DOHH2 (cell line): ENCODE measurements at regions not wholly inside any gene's neighbourhood (a gene's known extent, or its start where the extent isn't known, plus 50 kb on each side); places are given as distances from the start of the nearest gene placed in this dataset.

Experiments
- EZH2phosphoT487 ChIP-seq: fragments of 200-600 bp; sonication (generic); IDR thresholded peaks from 2 replicates; pipeline ENCODE4 v1.6.1; 2017; ENCODE audit warnings: borderline replicate concordance, mild to moderate bottlenecking, antibody characterized with exemption, low read length, moderate library complexity, mixed read lengths
- TF ChIP-seq, protein P1 (sequence below): fragments of 200-600 bp; sonication (generic); IDR thresholded peaks from one replicate; pipeline ENCODE4 v1.5.1; 2014; ENCODE audit warnings: antibody characterized with exemption, mild to moderate bottlenecking, low read depth, low read length; ENCODE audit not compliant: poor library complexity, severe bottlenecking

DNA sequence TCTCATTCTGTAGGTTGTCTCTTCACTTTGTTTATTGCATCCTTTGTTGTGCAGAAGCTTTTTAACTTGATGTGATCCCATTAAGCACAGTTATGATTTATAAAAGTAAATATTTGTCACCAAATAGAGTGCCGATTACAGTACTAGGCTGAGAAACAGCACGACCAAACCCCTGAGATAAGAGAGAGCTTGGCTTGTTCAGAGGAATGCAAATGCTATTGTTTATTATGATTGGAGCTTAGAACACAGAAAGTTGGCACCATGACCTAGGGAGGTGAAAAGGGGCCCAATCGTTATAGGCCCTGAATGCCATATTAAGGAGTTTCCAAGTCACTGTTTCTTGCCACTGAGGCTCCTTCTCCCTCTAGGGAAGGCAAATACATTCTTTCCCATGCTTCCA lies 214.9 kb downstream of the KITLG start:
- TF ChIP-seq, protein P1, sequence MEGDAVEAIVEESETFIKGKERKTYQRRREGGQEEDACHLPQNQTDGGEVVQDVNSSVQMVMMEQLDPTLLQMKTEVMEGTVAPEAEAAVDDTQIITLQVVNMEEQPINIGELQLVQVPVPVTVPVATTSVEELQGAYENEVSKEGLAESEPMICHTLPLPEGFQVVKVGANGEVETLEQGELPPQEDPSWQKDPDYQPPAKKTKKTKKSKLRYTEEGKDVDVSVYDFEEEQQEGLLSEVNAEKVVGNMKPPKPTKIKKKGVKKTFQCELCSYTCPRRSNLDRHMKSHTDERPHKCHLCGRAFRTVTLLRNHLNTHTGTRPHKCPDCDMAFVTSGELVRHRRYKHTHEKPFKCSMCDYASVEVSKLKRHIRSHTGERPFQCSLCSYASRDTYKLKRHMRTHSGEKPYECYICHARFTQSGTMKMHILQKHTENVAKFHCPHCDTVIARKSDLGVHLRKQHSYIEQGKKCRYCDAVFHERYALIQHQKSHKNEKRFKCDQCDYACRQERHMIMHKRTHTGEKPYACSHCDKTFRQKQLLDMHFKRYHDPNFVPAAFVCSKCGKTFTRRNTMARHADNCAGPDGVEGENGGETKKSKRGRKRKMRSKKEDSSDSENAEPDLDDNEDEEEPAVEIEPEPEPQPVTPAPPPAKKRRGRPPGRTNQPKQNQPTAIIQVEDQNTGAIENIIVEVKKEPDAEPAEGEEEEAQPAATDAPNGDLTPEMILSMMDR, result no peak
- TF ChIP-seq EZH2phosphoT487, result no peak
